Neural cell (in vitro differentiated cells): ENCODE measurements at regions not wholly inside any gene's neighbourhood (a gene's known extent, or its start where the extent isn't known, plus 50 kb on each side); places are given as distances from the start of the nearest gene placed in this dataset.

ENCODE experiments used
- EZH2 ChIP-seq: fragments of 200-600, 300-800 bp; shearing (Covaris generic), sonication (generic); IDR thresholded peaks from 2 replicates; pipeline ENCODE4 v1.6.1; 2014; ENCODE audit warnings: antibody characterized with exemption, low read length, borderline replicate concordance, mild to moderate bottlenecking; ENCODE audit not compliant: insufficient read depth, poor library complexity, severe bottlenecking
- POLR2AphosphoS5 ChIP-seq: IDR thresholded peaks from 2 replicates; pipeline ENCODE4 v1.6.1; 2012
- RAD21 ChIP-seq: fragments of 450-650 bp; conservative IDR thresholded peaks from 2 replicates; pipeline ENCODE4 v1.6.1; 2014; ENCODE audit warnings: antibody characterized with exemption, mild to moderate bottlenecking, moderate library complexity
- REST ChIP-seq: IDR thresholded peaks from 2 replicates; pipeline ENCODE4 v1.6.1; 2012; ENCODE audit warnings: borderline replicate concordance
- TF ChIP-seq, protein P1 (sequence below): fragments of 450-650 bp; IDR thresholded peaks from 2 replicates; pipeline ENCODE4 v1.5.1; 2014; ENCODE audit warnings: antibody characterized with exemption, mild to moderate bottlenecking, moderate library complexity; ENCODE audit not compliant: poor library complexity, severe bottlenecking

DNA sequence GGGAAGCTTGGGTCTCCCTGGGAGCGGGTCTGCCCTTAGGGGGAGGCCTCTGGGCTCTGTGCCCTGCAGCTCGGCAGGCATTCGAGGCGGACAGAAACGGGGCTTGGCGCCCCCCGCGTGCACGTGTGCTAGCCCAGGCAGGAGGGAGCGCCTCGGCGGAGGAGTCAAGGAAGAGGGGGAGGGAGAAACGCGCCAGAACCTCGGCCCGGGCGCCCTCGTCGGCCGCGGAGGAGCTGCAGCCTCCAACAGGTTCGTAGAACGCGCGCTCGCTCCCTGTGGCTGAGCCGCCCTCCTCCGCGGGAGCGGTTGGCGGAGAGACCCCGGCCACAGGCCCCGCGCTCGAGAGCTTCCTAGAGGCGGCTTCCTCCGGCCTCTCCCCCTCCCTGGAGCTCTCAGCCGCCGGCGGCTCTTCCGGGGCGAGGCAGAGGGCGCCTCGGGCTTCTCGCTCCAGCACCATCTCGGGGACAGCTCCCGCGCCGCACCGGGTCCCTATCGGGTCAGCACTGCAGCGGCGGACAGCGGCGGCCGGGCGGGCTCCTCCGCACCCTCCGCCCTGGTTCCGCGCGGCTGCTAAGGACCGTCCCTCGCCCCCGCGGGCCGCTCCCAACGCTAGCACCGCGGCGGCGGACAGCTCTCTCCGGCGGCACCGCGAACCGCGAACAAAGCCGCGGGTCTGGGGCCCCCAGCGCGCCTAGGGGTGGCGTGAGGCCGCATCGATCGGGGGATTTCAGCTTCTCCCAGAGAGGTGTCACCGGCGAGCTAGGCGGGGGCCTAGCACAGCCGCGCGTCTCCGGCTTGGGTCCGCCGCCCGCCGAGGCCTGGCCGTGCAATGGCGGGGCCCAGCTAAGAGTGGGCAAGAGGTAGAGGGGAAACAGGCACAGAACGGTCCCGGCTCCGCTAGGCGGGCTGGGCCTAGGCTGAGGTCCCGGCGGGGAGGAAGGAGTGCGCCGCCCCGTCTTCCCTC, 74.6 kb upstream of the CPLX2 start:
- TF ChIP-seq REST (peak; percentile 98), POLR2AphosphoS5 (peak; percentile 79), RAD21 (peak; percentile 55), EZH2 (no peak)
- TF ChIP-seq, protein P1, sequence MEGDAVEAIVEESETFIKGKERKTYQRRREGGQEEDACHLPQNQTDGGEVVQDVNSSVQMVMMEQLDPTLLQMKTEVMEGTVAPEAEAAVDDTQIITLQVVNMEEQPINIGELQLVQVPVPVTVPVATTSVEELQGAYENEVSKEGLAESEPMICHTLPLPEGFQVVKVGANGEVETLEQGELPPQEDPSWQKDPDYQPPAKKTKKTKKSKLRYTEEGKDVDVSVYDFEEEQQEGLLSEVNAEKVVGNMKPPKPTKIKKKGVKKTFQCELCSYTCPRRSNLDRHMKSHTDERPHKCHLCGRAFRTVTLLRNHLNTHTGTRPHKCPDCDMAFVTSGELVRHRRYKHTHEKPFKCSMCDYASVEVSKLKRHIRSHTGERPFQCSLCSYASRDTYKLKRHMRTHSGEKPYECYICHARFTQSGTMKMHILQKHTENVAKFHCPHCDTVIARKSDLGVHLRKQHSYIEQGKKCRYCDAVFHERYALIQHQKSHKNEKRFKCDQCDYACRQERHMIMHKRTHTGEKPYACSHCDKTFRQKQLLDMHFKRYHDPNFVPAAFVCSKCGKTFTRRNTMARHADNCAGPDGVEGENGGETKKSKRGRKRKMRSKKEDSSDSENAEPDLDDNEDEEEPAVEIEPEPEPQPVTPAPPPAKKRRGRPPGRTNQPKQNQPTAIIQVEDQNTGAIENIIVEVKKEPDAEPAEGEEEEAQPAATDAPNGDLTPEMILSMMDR: peak; percentile 39
